Immature natural killer cell (primary cell): ENCODE measurements at regions not wholly inside any gene's neighbourhood (a gene's known extent, or its start where the extent isn't known, plus 50 kb on each side); places are given as distances from the start of the nearest gene placed in this dataset.

Experiments used
- DNase-seq, 3 donors: peaks; one replicate each; pipeline ENCODE4 v3.0.0; 2022; ENCODE audit warnings: mixed read lengths in 1 of 3
- H3K27ac Mint-ChIP-seq, 6 donors: one replicate each; pipeline ENCODE4 v1.8.0; 2020; ENCODE audit warnings: mixed read lengths in 6 of 6, mild to moderate bottlenecking in 5 of 6, inconsistent platforms in 4 of 6, moderate library complexity in 3 of 6
- H3K27me3 Mint-ChIP-seq, 3 donors: one replicate each; pipeline ENCODE4 v1.8.0; 2020 to 2021; ENCODE audit warnings: low read depth in 3 of 3, mild to moderate bottlenecking in 3 of 3, mixed read lengths in 3 of 3, moderate library complexity in 3 of 3, inconsistent platforms in 1 of 3
- H3K36me3 Mint-ChIP-seq, 3 donors: one replicate each; pipeline ENCODE4 v1.8.0; 2020; ENCODE audit warnings: mixed read lengths in 3 of 3, inconsistent platforms in 2 of 3, mild to moderate bottlenecking in 2 of 3
- H3K4me1 Mint-ChIP-seq, 2 donors: one replicate each; pipeline ENCODE4 v1.8.0; 2020; ENCODE audit warnings: inconsistent platforms in 2 of 2, mild to moderate bottlenecking in 2 of 2, mixed read lengths in 2 of 2, moderate library complexity in 1 of 2
- H3K4me3 Mint-ChIP-seq, 5 donors: one replicate each; pipeline ENCODE4 v1.8.0; 2020; ENCODE audit warnings: mild to moderate bottlenecking in 5 of 5, mixed read lengths in 5 of 5, inconsistent platforms in 3 of 5, moderate library complexity in 3 of 5
- H3K9me3 Mint-ChIP-seq, 6 donors: one replicate each; pipeline ENCODE4 v1.8.0; 2020; ENCODE audit warnings: mild to moderate bottlenecking in 6 of 6, mixed read lengths in 6 of 6, inconsistent platforms in 4 of 6, moderate library complexity in 3 of 6

DNA sequence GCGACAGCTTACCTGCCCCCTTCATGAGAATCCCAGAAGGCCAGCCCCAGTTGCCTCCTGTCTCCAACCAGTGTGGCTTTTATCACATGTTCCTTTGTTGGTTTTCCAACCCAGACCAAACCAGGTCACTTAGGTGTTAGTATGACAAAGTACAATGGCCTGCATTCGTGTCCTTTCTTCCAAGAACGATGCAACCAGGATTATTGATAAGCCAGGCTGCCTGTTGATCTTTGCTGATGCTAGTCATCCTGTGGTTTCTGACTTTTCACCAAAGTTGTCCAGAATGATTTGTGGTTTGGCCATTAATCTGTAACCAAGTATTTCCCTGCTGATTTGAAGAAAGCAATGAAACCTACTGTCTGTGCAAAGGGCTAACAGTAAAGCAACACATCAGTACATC lies 191.4 kb downstream of the CYLD start:
- no peaks in the 10 kb centered on the region for H3K9me3 Mint-ChIP-seq
- peaks cover 0 to 2% (median 0%) of the 10 kb centered on the region in 3 donors for H3K36me3 Mint-ChIP-seq
- no peak overlapping the region for H3K27ac Mint-ChIP-seq
- H3K4me1 Mint-ChIP-seq = no peaks in the 10 kb centered on the region
- DNase-seq = no peak
- H3K4me3 Mint-ChIP-seq = no peak overlapping the region
- H3K27me3 Mint-ChIP-seq = peaks cover 1 to 12% (median 6%) of the 10 kb centered on the region in 3 donors

DNA sequence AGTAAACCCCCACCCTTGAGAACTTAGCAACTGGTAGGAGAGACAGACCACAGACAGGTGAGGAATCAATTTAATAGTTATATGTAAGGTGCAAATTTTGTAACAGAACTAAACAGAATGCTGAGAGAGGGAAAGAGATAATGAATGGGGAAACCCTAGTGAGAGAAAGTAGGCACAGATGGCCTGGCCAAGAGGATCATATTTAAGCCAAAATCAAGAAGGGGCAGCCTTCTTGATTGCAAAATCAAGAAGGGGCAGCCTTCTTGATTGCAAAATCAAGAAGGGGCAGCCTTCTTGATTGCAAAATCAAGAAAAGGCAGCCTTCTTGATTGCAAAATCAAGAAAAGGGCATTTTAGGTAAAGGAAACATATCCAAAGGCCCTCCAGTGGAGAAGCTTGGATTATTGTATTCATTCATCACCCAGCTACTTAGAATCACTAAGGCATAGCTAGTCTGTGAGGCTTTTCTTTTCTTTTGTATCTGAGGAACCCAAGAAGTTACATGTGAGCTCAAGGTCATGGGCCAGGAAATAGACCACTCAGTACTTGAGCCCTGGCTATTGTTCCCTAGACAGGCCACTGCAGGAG lies 190.6 kb downstream of the CYLD start:
- Mint-ChIP-seq H3K4me1 (no peaks in the 10 kb centered on the region), H3K27ac (no peak overlapping the region), H3K4me3 (no peak overlapping the region), H3K27me3 (peaks cover 1 to 14% (median 6%) of the 10 kb centered on the region in 3 donors), H3K9me3 (peaks cover 0 to 2% (median 0%) of the 10 kb centered on the region in 6 donors), H3K36me3 (peaks cover 0 to 2% (median 0%) of the 10 kb centered on the region in 3 donors)
- no peak for DNase-seq

DNA sequence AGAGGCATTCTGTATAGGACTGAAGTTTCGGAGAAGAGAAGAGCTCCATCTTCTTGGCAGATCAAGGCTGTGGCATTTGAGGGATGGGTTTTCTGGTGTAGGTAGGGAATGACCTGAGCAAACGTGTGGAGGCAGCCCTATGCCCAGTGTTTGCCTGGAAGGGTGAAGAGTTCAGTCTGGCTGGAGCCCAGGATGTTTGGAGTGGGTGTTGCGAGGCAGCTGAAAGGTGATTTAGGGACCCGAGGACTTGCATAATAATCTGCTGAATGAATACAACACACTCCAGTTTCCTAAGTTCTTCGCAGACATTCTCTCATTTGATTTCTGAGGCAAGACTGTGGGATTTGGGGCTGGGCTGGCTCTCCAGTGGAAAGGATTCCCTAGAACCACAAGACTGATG lies 186.2 kb downstream of the CYLD start:
- no peak overlapping the region for H3K4me3 Mint-ChIP-seq
- H3K27me3 Mint-ChIP-seq = peaks cover 3 to 9% (median 8%) of the 10 kb centered on the region in 3 donors
- no peak overlapping the region for H3K27ac Mint-ChIP-seq
- DNase-seq = no peak
- H3K9me3 Mint-ChIP-seq = peaks cover 0 to 2% (median 0%) of the 10 kb centered on the region in 6 donors
- no peaks in the 10 kb centered on the region for H3K4me1 Mint-ChIP-seq
- no peaks in the 10 kb centered on the region for H3K36me3 Mint-ChIP-seq

DNA sequence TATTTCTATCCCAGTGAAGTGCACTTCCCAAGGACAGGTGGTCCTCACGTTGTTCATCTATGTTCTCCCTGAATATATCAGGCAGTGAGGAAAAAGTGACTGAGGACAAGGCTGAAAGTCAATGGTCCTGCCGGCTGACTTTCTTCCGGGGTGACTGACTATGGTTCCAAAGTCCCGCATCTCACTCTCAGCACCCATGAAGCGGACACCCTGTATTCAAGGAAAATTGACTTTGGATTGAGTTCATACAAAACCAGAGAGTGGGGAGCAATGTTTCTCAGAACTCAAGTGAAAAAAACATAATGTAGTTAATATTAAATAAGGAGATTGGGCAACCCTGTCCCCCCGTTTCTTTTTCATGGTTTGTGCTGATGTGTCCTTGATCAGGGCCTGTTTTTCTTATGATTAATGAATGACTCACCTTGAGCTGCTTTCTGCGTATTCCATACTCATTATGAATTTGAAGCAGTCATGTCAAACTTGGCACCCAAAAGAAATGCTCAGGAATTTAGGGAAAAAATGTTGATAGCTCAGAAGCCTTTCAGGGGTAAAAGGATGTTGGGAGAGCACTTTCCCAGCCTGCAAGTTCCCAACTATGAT lies 184.0 kb downstream of the CYLD start:
- DNase-seq = no peak
- Mint-ChIP-seq H3K4me3 (no peak overlapping the region), H3K9me3 (peaks cover 0 to 2% (median 0%) of the 10 kb centered on the region in 6 donors), H3K27ac (no peak overlapping the region), H3K4me1 (no peaks in the 10 kb centered on the region), H3K36me3 (no peaks in the 10 kb centered on the region), H3K27me3 (peaks cover 4 to 12% (median 8%) of the 10 kb centered on the region in 3 donors)

DNA sequence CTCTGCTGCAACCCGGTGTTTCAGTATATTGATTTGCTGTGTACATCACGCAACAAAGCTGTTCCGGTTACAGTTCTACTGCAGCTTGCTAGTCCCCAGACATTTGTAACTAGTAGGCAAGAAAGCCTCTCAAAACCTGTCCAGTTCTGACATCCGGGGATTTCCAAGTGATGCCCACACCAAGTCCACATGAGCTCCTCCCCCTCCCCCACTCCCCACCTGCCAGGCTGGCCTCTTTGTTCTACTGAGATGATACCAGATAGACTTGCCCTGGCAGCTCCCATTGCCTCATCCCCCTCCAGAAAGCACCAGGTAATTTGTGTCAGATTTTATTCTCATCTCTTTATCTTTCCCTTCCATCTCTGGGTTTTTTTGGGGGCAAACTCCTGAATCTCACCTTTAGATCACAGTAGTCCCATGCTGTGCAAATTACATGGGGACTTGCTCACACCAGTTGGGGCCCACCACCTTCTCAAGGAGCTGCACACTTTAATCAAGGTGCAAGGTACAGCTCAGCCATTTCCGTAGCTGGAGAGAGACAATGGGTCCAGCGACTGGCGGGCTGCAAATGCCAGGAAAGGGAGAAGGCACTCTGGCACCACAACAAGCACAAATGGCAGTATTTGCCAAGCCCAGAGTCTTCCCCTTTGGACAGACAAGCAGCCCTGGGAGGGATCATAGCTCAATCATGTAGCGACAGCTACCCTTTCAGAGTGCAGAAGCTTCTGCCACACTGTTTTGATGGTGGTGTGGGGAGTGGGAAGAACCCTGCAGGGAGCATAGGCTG lies 183.1 kb downstream of the CYLD start:
- DNase-seq = no peak
- Mint-ChIP-seq H3K9me3 (peaks cover 0 to 2% (median 0%) of the 10 kb centered on the region in 6 donors), H3K4me1 (no peaks in the 10 kb centered on the region), H3K36me3 (no peaks in the 10 kb centered on the region), H3K4me3 (no peak overlapping the region), H3K27me3 (peaks cover 7 to 12% (median 10%) of the 10 kb centered on the region in 3 donors), H3K27ac (no peak overlapping the region)

DNA sequence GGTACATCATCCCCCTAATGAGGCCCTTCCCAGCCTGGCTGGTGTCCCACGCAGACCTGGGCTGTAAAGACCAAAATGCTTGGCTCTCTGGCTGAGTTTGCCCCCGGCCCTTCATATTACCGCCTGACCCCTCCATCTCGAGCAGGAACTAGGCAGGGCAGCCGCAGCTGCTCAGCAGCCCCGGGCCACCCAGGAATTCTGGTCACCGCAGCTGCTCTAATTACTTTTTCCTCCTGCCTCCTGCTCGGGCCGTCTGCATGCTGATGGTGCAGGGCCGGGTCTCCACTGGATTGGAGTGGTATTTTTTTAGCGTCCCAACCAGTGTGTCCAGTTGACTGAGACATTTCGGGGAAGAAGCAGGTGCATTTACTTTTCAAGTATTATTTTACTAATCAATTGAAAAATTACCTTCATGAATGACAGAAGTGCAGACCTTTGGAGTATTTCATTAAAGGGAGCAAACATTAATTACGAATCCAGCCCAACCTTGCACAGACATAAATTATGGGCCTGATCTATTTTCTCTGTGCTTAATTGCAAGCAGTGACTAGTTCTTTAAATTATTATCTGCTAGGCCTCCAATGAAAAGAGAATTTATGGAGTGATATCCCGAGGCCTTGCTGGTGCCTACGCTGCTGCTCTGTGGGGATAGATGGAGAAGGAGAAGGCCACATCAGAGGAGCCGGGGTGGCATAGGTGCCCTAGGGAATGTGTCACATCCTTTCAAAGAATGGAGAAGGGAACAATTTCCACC lies 176.2 kb downstream of the CYLD start:
- Mint-ChIP-seq H3K27me3 (peaks cover 11 to 12% (median 11%) of the 10 kb centered on the region in 3 donors), H3K4me1 (no peaks in the 10 kb centered on the region), H3K9me3 (no peaks in the 10 kb centered on the region), H3K27ac (no peak overlapping the region), H3K4me3 (no peak overlapping the region), H3K36me3 (no peaks in the 10 kb centered on the region)
- DNase-seq = no peak

DNA sequence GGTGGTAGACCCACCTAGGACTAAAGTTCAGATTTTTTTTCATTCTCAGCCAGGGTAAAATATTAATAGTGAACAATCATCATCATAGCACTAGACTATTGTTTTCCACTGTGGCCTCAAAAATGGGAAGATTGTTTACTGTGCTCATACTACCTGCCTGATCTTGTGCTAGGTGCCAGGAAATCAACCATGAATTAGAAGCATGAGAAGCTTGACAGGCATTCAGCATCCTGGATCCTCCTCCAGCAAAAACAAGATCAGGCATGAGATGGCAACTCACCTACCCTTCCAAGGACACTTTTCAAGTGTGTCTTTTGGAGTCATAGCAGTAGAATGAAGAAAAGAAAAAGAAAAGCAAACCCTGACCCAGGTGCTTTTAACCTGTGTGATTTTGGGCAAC lies 174.2 kb downstream of the CYLD start:
- DNase-seq = no peak
- Mint-ChIP-seq H3K4me3 (no peak overlapping the region), H3K27ac (no peak overlapping the region), H3K27me3 (peaks cover 11 to 15% (median 11%) of the 10 kb centered on the region in 3 donors), H3K36me3 (no peaks in the 10 kb centered on the region), H3K4me1 (no peaks in the 10 kb centered on the region), H3K9me3 (no peaks in the 10 kb centered on the region)

DNA sequence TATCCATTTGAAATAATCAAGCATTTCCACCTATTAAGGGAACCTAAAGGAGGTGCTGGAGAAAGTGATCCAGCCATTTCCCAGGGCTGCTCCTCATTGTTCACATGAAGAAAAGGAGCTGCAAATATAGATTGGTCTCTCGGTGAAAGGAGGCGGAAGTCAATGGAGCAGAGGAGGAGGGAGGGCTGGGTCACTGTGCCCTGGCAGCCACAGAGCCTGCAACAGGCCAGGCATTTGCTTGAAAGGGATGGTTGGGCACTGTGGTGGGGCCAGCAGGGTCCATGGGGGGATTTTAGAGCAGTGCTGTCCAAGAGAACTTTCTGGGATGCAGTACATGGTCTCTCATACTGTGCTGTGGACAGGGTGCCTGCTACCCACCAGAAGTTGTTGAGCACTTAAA lies 173.2 kb downstream of the CYLD start:
- no peak overlapping the region for H3K27ac Mint-ChIP-seq
- H3K36me3 Mint-ChIP-seq = no peaks in the 10 kb centered on the region
- H3K9me3 Mint-ChIP-seq = no peaks in the 10 kb centered on the region
- H3K27me3 Mint-ChIP-seq = peaks cover 5 to 15% (median 14%) of the 10 kb centered on the region in 3 donors
- DNase-seq = no peak
- no peak overlapping the region for H3K4me3 Mint-ChIP-seq
- no peaks in the 10 kb centered on the region for H3K4me1 Mint-ChIP-seq

DNA sequence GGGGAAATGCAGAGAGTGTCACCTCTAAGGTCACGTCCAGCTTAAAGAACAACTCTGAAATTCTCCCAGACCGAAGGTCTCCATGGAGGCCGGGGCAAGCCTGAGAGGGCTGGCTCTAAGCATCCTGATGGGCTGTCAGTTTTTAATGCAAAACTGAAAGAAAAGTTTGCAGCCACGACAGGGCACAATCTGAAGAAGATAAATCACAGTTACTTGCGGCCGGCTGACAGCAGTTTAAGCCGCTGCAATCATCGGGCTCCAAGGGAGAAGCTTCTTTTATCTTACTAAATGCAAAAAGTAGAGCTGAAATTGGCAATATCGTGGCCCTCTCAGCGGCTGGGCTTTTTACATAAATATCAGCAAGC lies 168.8 kb downstream of the CYLD start:
- Mint-ChIP-seq H3K27ac (no peak overlapping the region), H3K36me3 (no peaks in the 10 kb centered on the region), H3K4me1 (no peaks in the 10 kb centered on the region), H3K9me3 (no peaks in the 10 kb centered on the region), H3K27me3 (peaks cover 5 to 19% (median 10%) of the 10 kb centered on the region in 3 donors), H3K4me3 (no peak overlapping the region)
- DNase-seq = no peak

DNA sequence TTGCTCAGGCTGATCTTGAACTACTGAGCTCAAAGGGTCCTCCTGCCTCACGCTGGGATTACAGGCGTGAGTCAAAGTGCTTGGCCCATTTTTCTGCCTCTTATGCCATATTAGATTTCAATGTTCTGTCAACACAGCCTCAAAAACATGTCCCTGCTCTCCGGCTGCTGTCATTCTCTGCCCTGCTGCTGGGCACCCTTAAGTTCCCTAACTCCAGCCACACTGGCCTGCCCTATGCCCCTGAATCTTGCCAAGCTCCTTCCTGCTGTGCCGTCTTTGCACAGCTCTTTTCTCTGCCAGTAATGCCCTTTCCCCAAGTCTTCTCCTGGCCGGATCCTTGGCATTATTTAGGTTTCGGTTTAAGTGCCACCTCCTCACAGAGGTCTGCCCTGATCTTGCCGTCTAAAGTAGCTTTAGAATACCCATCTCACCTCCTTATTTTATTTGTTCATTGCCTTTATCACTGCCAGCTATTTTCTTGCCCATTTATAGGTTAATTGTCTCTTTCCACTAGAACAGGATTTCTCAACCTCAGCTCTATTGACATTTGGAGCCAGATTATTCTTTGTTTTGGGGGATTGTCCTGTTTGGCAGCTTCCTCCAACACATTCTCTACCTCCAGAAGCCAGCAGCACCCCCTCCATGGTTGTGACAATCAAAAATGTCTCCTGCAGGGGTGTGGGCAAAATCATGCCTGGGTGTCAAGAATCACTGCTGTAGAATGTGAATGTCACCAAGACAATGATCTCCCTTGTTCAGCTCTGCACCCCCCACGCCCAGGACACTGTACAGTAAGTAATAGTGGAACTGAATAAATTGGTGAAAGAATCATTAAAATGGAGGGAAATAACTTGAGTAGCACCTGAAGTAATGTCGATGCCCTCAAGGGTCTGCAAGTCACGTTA lies 168.2 kb downstream of the CYLD start:
- no peak overlapping the region for H3K4me3 Mint-ChIP-seq
- no peaks in the 10 kb centered on the region for H3K9me3 Mint-ChIP-seq
- no peaks in the 10 kb centered on the region for H3K4me1 Mint-ChIP-seq
- DNase-seq = no peak
- no peaks in the 10 kb centered on the region for H3K36me3 Mint-ChIP-seq
- H3K27me3 Mint-ChIP-seq = peaks cover 5 to 19% (median 10%) of the 10 kb centered on the region in 3 donors
- H3K27ac Mint-ChIP-seq = no peak overlapping the region

DNA sequence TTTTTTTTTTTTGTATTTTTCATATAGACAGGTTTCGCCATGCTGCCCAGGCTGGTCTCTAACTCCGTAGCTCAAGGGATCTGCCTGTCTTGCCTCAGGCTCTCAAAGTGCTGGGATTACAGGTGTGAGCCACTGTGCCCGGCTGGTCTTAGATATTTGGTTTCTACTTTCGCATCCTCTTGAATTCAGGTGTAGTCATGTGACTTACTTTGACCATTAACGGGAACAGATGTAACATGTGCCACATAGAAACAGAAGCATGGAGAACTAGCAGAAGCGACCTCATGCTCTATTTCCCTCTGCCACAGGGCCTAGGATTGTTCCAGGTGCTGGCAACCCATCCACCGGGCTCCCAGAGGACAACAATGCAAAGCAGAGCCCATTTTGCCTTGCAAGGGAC lies 166.6 kb downstream of the CYLD start:
- Mint-ChIP-seq H3K27me3 (peaks cover 2 to 15% (median 10%) of the 10 kb centered on the region in 3 donors), H3K4me1 (no peaks in the 10 kb centered on the region), H3K4me3 (no peak overlapping the region), H3K27ac (no peak overlapping the region), H3K36me3 (no peaks in the 10 kb centered on the region), H3K9me3 (no peaks in the 10 kb centered on the region)
- no peak for DNase-seq

DNA sequence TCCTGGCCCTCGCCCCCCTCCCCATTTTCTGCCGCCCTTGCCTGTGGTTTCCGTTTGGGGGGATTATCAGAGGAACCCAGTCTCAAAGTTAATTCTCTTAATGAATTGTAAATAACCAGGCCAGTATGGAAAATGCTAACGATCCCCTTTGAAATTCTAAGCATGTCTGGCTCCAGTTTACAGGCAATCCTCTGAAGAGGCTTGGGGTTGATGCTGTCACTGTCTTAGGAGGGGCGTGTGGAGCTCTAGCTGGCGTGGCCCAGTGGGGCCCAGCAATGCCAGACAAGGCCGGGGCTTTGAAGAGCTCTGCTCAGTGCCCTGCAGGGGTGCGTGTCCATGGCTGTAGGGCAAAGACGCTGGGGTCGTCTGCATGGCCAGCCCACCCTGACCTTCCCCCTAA lies 164.6 kb downstream of the CYLD start:
- Mint-ChIP-seq H3K4me3 (no peak overlapping the region), H3K27me3 (peaks cover 0 to 14% (median 3%) of the 10 kb centered on the region in 3 donors), H3K9me3 (no peaks in the 10 kb centered on the region), H3K27ac (no peak overlapping the region), H3K4me1 (no peaks in the 10 kb centered on the region), H3K36me3 (no peaks in the 10 kb centered on the region)
- DNase-seq = no peak

DNA sequence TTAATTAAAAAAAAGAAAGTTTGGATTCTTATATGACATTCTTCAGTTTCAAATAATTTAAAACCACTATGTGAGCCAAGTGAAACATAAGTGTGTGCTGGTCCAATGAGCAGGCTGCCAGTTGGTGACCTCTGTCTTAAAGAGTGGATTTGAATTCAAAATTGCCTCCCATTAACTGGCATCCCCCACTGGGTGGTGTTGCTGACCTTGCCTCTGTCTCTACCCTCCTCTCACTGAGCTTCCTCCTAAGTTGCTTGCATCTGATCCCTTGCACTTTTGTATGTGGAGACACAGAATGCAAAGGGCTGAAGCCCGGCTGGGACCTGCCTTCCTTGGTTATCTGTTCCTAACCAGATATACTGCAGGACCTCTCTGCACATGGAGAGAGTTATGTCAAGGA lies 160.6 kb downstream of the CYLD start:
- Mint-ChIP-seq H3K27ac (no peak overlapping the region), H3K36me3 (no peaks in the 10 kb centered on the region), H3K4me3 (no peak overlapping the region), H3K27me3 (peaks cover 2% of the 10 kb centered on the region in 3 donors), H3K4me1 (no peaks in the 10 kb centered on the region), H3K9me3 (no peaks in the 10 kb centered on the region)
- no peak for DNase-seq
